GM19397 (cell line): ENCODE measurements at regions not wholly inside any gene's neighbourhood (a gene's known extent, or its start where the extent isn't known, plus 50 kb on each side); places are given as distances from the start of the nearest gene placed in this dataset.

ENCODE experiments used
- ATAC-seq: cut with Tn5 transposase; IDR thresholded peaks from one replicate; pipeline ENCODE4 v1.9.1; 2021; ENCODE audit warnings: mild to moderate bottlenecking, moderate library complexity; ENCODE audit not compliant: unreplicated experiment

DNA sequence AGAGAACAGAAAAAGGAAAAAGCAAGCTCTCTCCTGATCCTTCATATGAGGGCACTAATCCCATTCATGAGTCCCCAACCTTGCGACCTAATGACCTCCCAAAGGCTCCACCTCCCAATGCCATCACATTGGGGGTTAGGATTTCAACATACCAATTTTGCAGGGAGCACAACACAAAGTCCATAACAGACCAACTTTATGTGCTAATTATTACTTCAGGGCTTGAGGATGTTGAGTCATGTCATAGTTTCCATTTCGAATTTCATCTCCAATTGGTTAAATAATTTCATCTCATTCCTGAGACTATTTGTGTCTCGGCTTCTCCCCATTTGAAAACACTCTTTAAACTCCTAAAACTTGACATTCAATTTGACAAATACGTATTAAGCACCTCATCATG lies 69.9 kb upstream of the KLF7 start:
- no peak for ATAC-seq

DNA sequence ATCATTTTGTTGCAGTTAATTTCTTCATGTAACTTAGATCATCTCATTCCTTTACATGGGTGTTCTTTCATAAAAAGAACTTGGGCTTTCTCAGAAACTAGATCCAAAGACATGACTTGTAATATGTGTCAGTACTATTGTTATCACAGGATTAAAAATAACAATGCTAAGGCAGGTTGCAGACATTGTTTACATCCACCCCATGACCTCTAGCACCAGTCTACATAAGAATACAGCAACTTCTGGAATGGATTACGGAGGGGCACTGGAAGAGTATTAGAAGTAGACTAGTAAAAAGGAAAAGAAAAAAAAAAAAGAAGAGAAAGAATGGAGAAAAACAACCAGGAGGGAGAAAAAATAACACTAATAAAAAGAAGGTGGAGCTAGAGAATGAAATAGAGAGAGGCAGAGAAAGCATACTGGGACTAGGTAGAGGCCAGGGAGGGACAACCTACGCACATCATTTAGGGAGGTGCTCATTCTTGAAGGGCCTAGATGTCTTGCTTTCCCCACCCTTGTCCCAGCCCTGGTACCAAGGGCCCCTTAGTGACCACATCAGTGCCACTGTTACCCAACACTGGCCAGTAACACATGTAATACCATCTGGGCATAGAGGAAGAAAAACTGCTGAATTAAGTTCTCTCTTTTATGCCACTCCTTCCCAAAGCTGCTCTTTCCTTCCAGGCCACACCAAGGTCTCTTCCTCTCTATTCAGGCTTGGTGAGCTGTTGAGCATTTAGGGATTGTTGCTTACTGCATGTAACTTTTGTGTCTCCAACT lies 70.6 kb upstream of the KLF7 start:
- no peak for ATAC-seq

DNA sequence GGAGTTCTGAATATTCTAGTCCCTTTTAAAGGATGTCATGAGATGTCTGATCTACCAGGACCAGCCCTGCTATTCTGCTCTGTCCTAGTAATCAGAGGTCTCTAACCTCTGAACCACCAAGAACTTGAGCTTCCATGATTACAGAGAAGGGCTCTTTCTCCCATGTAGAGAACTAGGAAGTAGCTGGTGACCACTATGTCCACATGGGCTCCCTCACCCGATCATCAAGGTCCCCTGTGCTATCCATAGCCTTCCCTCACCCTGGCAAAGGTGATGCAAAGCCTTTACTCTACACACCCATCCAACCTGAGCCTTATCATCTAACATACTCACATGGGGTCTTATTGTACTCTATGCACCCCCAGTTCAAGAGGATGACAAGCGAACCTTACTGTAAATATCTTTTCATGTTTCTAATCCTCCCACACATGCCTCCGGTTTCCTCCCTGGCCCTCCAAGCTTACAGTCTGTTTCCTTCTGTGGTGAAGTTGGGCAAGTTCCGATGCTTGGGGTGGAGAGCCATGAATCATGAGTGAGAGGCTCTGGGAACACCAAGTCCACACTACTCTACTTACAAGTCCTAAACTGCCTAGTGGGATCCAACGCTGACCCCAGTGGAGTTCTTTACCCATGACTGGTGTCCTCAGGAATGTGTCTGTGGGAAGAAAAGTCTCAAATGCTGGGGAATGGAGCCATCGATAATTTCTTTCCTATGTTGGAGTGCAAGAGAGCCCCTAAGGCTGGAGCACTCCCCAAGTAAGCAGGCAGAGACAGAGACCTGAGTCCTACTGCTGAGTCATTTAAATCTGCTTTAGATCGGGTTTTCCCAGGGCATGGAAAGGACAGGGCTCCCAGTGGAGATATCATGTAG lies 73.3 kb upstream of the KLF7 start:
- no peak for ATAC-seq

DNA sequence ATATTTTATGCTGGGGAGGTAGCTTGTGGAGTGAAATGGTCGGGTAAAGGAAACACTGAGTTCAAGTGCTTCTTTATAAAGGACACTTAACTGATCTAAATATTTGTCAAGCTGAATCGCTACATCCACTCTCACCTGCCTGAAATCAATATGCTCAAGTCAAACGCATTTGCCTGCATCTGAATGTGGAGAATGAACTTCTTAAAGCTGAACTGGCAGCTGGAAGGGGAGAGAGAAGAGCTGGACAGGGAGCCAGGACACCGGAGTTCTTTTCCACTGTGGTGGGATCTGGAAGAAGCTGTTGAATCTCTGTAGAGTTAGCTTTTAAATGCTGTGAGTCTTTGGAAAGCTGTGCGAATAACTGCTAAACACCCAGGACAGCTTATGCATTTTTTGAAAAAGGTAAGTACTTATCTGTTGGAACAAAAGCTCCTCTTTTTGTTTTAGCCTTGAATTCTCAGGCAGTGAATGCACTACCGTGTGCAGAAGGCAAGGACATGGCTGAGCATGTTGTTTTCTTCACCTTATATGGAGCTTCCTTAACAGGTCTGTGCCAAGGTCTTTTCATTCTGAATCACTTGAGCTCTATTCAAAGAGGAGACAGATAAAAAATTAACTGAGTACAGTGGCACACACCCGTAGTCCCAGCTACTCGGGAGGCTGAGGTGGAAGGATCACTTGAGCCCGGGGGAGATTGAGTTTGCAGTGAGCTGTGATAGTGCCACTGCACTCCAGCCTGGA lies 74.2 kb upstream of the KLF7 start:
- ATAC-seq: no peak

DNA sequence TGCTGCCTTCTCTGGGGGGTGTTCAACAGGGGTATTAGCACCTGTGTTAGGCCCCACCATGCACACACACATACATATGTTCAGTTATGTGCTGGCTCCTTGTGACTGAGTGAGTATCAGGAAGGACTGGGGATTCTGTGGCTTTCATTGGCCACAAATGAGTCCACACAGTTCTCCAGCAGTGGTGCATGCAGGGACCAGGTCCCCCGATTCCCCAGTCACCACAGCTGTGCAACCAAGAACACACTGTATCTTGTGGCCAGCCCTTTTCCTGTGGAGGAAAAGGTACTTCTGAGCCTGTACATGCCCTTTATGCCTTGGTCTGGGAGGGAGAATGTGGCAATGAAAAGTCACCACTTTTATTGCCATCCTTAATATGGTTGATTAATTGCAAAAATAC lies 74.9 kb upstream of the KLF7 start:
- ATAC-seq: no peak

GRCh38 chr2:207241198-207241597 lies 75.5 kb upstream of the KLF7 start:
- ATAC-seq: no peak

DNA sequence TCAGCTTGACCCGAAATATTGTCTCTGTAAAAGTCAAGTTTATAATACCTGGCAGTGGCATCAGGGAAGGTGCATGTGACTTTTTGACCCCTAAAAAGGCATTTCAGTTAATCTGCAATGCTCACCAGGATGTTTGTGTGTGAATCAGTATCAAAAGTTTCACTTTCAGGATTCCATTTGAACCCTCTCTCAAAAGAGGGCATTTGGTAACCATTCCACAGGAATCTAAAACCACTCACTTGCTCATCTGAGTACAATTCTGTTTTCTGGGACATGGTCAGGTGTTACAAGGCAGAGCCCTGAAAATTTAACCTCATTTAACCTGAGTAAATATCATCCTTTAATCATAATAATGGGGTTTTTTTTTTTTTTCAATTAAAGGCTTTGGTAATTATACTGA lies 77.9 kb upstream of the KLF7 start:
- no peak for ATAC-seq

DNA sequence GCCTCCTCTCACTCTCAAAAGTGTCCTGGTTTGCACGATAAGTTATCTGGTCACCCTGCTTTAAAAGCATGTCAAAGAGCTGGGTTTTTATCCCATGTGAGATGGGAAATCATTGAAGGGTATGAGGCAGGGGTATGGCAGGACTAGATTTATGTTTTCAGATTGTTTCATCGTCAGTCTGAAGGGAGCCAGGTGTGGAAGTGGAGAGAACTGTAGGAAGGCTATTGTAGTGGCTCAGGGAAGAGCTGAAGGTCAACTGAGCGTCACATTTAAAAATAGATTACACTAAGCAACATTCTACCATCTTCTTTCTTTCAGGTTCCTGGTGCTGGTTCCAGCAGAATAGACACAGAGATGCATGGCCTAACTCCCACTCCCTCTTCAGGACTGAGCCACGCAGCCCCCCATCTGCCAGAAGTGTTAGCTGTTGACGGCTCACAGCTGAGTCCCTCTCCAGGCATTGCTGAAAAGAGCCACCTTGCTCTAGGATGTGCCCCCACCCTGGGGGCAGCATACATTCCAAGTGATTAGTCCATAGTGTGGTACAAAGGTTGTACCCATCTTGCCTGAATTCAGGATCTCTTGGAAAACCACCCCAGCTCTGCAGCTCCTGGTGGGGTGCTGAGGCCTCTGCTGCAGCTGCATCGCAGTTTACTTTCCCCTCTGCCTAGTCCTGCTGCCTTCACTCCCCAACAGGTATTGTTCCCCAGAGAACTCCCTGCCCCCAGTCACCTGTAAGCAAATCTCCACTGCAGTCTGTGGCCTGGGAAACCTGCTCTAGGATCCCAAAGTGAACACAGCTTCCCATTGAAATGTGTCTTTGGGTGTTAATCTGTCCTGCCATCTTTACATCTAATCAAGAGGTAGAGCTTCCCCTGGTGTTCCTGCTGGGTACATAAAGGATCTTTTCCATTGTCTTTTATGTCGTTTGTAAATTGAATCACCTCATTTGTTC lies 79.5 kb upstream of the KLF7 start:
- no peak for ATAC-seq

DNA sequence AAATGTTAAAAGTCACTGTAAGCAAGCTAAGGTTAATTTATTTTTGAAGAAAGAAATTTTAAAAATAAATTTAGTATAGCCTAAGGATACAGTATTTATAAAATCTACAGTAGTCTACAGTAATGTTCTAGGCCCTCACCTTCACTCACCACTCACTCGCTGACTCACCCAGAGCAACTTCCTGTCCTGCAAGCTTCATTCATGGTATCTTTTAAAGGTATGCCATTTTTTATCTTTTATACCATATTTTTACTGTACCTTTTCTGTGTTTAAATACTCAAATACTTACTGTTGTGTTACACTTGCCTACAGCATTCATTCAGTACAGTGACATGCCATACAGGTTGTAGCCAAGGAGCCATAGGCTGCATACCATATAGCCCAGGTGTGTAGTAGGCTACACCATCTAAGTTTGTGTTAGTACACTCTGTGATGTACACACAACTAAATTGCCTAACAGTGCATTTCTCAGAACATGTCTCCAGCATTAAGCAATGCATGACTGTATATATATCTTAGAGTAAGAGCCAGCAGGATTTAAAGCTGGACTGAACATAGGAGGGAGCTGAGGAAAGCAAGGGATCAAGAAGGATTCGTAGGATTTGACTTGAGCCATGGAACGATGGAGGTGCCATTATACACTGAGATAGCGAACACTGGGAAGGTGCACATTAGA lies 83.1 kb upstream of the KLF7 start:
- ATAC-seq: no peak

DNA sequence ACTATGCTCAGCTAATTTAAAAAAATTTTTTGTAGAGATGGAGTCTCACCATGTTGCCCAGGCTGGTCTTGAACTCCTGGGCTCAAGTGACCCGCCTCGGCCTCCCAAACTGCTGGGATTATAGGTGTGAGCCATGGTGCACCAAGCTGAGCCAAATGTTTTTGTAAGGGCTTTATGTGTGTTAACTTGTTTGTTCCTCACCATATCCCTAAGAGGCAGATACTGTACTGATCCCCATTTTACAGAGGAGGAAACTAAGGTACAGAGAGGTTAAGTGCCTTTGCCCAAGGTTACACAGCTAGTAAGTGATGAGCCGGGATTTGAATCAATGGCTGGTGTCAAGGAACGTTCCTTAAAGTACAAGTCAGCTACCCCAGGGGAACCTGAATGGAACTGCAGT lies 85.3 kb upstream of the KLF7 start:
- no peak for ATAC-seq

- ATAC-seq: no peak
Measured at GRCh38 chr2:207251573-207252192, 85.9 kb upstream of the KLF7 start.

GRCh38 chr2:207252416-207252815 lies 86.7 kb upstream of the KLF7 start:
- ATAC-seq: no peak

DNA sequence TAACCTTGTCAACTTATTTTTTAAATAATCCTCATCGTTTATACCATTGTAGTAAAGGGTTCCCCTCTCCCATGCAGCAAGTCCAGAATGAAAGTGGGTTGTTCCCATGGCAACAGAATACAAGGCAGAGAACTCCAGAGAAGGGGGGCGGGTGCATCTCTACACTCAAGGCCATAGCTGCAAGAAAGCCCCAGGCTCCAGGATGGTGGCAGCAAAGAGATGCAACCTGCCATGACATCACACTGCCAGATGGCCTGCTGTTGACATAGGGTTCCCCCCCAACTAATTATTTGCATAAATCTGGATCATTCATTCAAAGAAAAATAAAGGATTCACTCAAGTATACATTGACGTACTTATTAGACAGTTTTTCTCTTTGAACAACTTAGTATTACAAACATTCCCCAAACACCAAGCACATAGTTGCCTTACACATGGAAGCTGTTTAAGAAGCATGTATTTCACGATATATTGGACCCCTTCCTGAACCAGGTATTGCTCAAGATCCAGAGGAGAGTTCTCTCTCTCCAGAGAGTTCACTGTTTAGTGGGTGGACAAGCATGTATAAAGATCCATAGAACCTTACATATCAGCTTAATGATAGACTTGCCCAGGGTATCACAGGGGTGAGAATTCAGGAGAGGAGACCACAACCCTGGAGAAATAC lies 87.4 kb upstream of the KLF7 start:
- ATAC-seq: no peak

DNA sequence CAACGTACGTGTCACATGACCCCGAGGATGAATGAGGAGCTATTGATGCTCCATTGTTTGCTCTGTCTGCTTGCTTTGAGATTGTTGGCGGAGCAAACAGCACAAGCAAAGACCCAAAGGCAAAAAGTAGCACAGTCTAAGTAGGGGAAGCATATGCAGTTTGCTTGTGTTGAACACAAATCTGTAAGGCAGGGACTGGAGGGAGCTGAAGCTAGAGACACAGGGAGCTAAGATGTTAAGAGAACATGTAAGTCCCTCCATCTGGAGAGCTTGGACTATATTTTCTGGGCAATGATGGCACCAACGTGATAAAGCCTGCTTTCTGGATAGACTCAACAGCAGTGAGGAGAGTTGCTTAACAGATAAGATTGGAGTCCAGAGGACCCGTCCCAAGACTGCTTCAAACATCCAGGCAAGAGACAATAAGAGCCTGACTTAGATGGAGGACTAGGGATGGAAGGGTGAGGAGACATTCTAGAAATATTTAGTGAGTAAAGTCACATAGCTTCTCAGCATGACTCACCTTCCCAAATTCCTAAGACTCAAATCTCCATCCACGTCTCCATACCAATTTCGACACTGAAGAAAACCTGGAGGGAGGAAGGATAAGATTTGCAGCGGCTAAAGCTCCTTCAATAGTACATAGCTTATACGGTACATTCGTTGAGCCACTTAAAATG lies 88.1 kb upstream of the KLF7 start:
- ATAC-seq: no peak

DNA sequence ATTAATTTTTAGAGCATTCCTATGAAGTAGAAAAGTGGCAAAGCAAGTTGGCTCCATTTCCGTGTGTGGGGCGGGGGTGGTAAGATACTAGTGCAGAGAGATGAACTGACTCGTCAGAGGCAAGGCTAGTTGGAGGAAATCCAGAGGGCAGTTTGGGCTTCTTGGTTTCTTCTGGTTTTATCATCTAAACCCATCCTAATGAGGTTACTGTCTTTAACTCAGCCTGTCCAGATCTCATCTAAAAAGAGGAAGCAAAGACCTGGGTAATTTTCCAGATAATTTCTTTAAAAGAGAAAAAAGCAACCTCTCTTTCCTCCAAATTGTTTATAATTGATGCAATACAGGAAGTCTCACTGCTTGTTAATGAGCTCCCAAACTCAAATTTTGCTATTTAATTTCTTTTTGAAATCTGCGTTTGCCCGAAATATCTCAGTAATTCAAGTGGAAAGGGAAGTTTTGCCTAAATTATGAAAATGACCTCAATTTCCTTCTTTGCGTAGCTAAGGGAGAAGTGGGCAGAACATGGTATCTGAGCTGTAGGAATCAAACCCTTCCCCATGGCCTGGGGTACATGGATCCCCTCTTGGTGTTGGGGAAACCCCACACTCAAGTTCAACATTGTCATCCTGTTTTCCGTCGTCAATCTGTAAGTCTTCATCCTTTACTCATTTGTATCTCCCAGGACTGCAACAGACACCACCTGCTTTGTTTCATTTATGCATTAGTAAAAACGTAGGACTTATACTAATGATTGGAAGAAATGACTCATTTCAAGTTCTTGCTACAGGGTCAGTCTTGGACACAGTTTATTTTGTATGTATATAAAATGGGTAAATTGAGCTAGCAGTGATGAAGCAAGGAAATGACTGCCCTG lies 89.1 kb upstream of the KLF7 start:
- ATAC-seq: no peak

DNA sequence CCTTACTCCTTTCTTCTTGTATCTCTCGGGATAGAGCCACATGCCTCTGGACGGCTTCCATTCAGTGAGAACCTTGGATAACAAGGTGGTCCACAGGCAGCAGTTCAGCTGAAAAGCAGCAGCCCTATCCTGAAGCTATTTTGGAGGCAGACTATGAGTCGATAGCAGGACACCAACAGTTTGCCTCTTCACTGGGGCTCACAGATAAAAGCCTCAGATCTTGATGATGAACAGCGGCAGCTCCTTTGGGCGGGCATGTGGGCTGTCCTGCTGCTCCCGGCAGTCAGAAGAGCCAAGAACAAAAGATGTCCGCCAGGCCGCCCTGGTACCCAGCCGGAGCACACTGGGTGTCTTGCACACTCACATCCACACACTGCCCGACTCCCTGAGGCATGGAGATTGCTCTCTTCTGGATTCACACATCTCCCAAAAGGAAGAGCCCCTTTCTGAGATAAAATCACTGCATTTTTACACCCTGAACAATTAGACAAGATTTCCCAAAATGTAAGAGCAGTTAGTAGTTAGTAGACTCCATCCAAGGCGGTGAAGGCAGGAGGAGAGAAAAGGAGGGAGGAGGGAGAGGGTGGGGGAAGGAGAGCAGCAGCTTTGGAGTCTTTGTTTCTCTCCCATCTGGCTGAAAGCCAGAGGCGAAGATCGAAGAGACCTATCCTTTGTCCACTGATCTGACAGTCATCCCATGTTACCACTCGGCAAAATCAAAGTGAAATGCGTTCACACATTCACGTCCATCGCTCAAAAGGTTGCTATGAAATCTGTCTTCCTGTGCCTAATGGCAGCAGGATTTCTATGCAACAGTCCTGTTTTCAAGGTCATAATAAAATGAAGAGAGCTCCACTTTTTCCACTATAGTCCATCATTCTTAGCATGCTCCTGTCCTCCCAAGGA lies 90.1 kb upstream of the KLF7 start:
- ATAC-seq: no peak
